Fibroblast of lung (primary cell): ENCODE measurements at regions not wholly inside any gene's neighbourhood (a gene's known extent, or its start where the extent isn't known, plus 50 kb on each side); places are given as distances from the start of the nearest gene placed in this dataset.

Experiments
- DNase-seq, 2 donors: peaks; one replicate each; pipeline versions ENCODE4 v3.0.0 to v3.0.0-alpha.2; 2010; ENCODE audit warnings: low read depth in 2 of 2
- H2AFZ ChIP-seq: 2 replicates; pipeline ENCODE4 v1.5.1; 2012; ENCODE audit warnings: low read length, control low read depth, inconsistent platforms
- H3K27ac ChIP-seq: 2 replicates; pipeline ENCODE4 v1.5.1; 2011; ENCODE audit warnings: low read length, control low read depth; ENCODE audit not compliant: insufficient read depth
- H3K27me3 ChIP-seq: 2 replicates; pipeline ENCODE4 v1.5.1; 2011; ENCODE audit warnings: mild to moderate bottlenecking, low read length; ENCODE audit not compliant: control insufficient read depth, insufficient read depth
- H3K36me3 ChIP-seq: 2 replicates; pipeline ENCODE4 v1.5.1; 2011; ENCODE audit warnings: low read length; ENCODE audit not compliant: control insufficient read depth, insufficient read depth
- H3K4me1 ChIP-seq: 2 replicates; pipeline ENCODE4 v1.5.1; 2011; ENCODE audit warnings: low read length; ENCODE audit not compliant: control insufficient read depth, insufficient read depth; ENCODE audit errors: extremely low read depth
- H3K4me2 ChIP-seq: 2 replicates; pipeline ENCODE4 v1.5.1; 2011; ENCODE audit warnings: low read length, control low read depth; ENCODE audit not compliant: insufficient read depth; ENCODE audit errors: extremely low read depth
- H3K4me3 ChIP-seq, 4 experiments: fragments of 200-600 bp in 1 of 4; sonication (generic) in 1 of 4; replicated peaks in 1 of 4; 2 replicates each; pipeline ENCODE4 v1.5.1; 2011 to 2016; ENCODE audit warnings: low read length in 4 of 4, low read depth in 3 of 4, mild to moderate bottlenecking in 3 of 4, control low read depth in 2 of 4, inconsistent platforms in 1 of 4, mixed read lengths in 1 of 4; ENCODE audit not compliant: insufficient read depth in 1 of 4; ENCODE audit errors: control extremely low read depth in 1 of 4
- H3K79me2 ChIP-seq: 2 replicates; pipeline ENCODE4 v1.5.1; 2012; ENCODE audit warnings: mild to moderate bottlenecking, low read length, inconsistent platforms; ENCODE audit not compliant: control insufficient read depth, insufficient read depth
- H3K9ac ChIP-seq: 2 replicates; pipeline ENCODE4 v1.5.1; 2011; ENCODE audit warnings: mild to moderate bottlenecking, low read length, control low read depth; ENCODE audit not compliant: insufficient read depth
- H3K9me3 ChIP-seq: 2 replicates; pipeline ENCODE4 v1.5.1; 2012; ENCODE audit warnings: low read depth, low read length; ENCODE audit not compliant: control insufficient read depth, insufficient read depth
- H4K20me1 ChIP-seq: 2 replicates; pipeline ENCODE4 v1.5.1; 2011; ENCODE audit warnings: low read length; ENCODE audit not compliant: control insufficient read depth, insufficient read depth; ENCODE audit errors: extremely low read depth
- EZH2 ChIP-seq: IDR thresholded peaks from 2 replicates; pipeline ENCODE4 v1.5.1; 2012; ENCODE audit warnings: low read length, control low read depth, mild to moderate bottlenecking; ENCODE audit errors: missing control alignments
- TF ChIP-seq, protein P1 (sequence below), 2 donors: IDR thresholded peaks in 1 of 2; conservative IDR thresholded peaks in 1 of 2; 1 replicate in 1 of 2; 2 replicates in 1 of 2; pipeline ENCODE4 v1.5.1; 2011 to 2012; ENCODE audit warnings: low read length in 2 of 2, control low read depth in 1 of 2, inconsistent platforms in 1 of 2, low read depth in 1 of 2, mild to moderate bottlenecking in 1 of 2

DNA sequence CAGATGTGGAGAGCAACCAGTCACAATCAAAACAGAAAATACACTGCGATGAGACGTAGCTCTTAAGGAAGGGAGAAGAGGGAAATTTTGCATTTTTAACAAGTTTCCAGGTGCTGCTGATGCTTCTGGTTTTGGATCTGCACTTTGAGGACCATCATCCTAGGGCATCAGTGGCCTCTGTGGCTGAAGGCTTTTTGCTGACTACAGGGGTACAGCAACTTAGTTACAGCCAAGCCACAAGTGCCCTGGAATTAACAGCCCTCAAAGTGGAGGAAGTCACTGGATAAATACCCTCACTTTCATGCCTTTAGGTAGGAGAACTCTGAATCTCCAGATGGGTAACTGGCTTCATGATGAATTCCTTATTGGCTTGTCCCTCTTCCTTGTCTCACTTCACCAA lies 700.9 kb downstream of the TMEM182 start:
- TF ChIP-seq, protein P1, sequence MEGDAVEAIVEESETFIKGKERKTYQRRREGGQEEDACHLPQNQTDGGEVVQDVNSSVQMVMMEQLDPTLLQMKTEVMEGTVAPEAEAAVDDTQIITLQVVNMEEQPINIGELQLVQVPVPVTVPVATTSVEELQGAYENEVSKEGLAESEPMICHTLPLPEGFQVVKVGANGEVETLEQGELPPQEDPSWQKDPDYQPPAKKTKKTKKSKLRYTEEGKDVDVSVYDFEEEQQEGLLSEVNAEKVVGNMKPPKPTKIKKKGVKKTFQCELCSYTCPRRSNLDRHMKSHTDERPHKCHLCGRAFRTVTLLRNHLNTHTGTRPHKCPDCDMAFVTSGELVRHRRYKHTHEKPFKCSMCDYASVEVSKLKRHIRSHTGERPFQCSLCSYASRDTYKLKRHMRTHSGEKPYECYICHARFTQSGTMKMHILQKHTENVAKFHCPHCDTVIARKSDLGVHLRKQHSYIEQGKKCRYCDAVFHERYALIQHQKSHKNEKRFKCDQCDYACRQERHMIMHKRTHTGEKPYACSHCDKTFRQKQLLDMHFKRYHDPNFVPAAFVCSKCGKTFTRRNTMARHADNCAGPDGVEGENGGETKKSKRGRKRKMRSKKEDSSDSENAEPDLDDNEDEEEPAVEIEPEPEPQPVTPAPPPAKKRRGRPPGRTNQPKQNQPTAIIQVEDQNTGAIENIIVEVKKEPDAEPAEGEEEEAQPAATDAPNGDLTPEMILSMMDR (conservative IDR thresholded peaks at IDR 0.05 in 1 of 2, IDR thresholded peaks at IDR 0.05 in 1 of 2; ENCODE audit: low read depth in 1 of 2, low read length in 2 of 2) = no peak
- TF ChIP-seq EZH2 = no peak
- Histone ChIP-seq H3K4me2 (no peak overlapping the region), H3K27me3 (no peaks in the 10 kb centered on the region), H3K9me3 (no peaks in the 10 kb centered on the region), H3K27ac (no peak overlapping the region), H3K36me3 (no peaks in the 10 kb centered on the region), H4K20me1 (no peaks in the 10 kb centered on the region), H3K4me1 (no peaks in the 10 kb centered on the region), H3K4me3 (no peak overlapping the region), H2AFZ (no peak overlapping the region), H3K79me2 (no peaks in the 10 kb centered on the region), H3K9ac (no peak overlapping the region)
- DNase-seq = no peak

DNA sequence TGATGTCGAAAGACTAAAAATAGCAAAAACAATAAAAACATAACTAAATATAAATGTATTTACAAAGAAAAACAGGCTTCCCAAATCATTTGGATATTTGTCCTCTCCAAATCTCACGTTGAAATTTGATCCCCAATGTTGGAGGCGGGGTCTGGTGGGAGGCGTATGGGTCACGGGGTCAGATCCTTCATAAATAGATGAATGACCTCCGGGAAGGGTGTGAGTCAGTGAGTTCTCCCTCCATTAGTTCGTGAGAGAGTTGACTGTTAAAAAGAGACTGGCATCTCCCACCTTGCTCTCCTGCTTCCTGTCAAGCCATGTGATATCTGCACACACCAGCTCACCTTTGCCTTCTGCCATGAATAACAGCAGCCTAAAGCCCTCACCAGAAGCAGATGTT lies 703.0 kb downstream of the TMEM182 start:
- no peak for DNase-seq
- Histone ChIP-seq H3K36me3 (no peaks in the 10 kb centered on the region), H3K4me3 (no peak overlapping the region), H3K27me3 (no peaks in the 10 kb centered on the region), H3K4me1 (no peaks in the 10 kb centered on the region), H3K79me2 (no peaks in the 10 kb centered on the region), H3K9ac (no peak overlapping the region), H2AFZ (no peak overlapping the region), H3K4me2 (no peak overlapping the region), H3K9me3 (no peaks in the 10 kb centered on the region), H3K27ac (no peak overlapping the region), H4K20me1 (no peaks in the 10 kb centered on the region)
- no peak for TF ChIP-seq EZH2
- TF ChIP-seq, protein P1 (conservative IDR thresholded peaks at IDR 0.05 in 1 of 2, IDR thresholded peaks at IDR 0.05 in 1 of 2; ENCODE audit: low read depth in 1 of 2, low read length in 2 of 2) = no peak

GRCh38 chr2:103469800-103470199 lies 708.0 kb downstream of the TMEM182 start:
- no peak overlapping the region for H3K4me3 ChIP-seq
- no peak overlapping the region for H3K9ac ChIP-seq
- no peak overlapping the region for H3K27ac ChIP-seq
- H3K27me3 ChIP-seq = no peaks in the 10 kb centered on the region
- H3K4me1 ChIP-seq = no peaks in the 10 kb centered on the region
- TF ChIP-seq, protein P1 (conservative IDR thresholded peaks at IDR 0.05 in 1 of 2, IDR thresholded peaks at IDR 0.05 in 1 of 2; ENCODE audit: low read depth in 1 of 2, low read length in 2 of 2) = no peak
- TF ChIP-seq EZH2 = no peak
- no peaks in the 10 kb centered on the region for H3K9me3 ChIP-seq
- H3K36me3 ChIP-seq = no peaks in the 10 kb centered on the region
- H2AFZ ChIP-seq = no peak overlapping the region
- H3K79me2 ChIP-seq = no peaks in the 10 kb centered on the region
- H3K4me2 ChIP-seq = no peak overlapping the region
- no peak for DNase-seq
- H4K20me1 ChIP-seq = no peaks in the 10 kb centered on the region
